ENCODE measurements at regions not wholly inside any gene's neighbourhood (a gene's known extent, or its start where the extent isn't known, plus 50 kb on each side); places are given as distances from the start of the nearest gene placed in this dataset.

DNA sequence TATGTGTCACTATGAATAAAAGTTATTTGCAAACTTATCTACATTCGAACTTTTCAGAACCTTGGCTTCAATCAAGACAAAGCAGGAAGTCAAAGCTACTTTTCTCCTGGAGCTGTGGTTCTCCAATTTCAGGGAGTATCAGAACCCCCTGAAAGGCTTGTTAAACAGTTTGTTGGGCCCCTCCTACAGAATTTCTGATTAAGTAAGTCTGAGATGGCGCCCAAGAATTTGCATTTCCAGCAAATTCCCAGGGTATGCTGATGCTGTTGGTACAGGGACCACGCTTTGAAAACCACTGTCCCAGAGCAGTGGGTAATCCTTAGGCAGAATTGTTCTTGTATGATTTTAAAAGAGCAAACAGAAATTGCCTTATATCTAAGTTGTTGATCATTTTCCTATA lies 189.9 kb upstream of the KCNG1 start:
- 60 to 64% (median 62%) methylated on average over 3 of the region's 3 CpGs for WGBS, 3 donors
- intact Hi-C loops (cut with DNase I), result no loop called here
- Histone ChIP-seq H3K9me3 (no peaks in the 10 kb centered on the region), H3K4me3 (no peak overlapping the region), H3K4me1 (no peaks in the 10 kb centered on the region), H3K36me3 (ENCODE audit: insufficient read depth in 1 of 2, low read depth in 1 of 2) (no peaks in the 10 kb centered on the region), H3K27ac (no peak overlapping the region), H3K27me3 (ENCODE audit: insufficient read depth in 3 of 3, low read length in 2 of 3) (peaks cover 3 to 22% (median 3%) of the 10 kb centered on the region in 3 donors)
- no peak for DNase-seq
- TF ChIP-seq, protein P1, sequence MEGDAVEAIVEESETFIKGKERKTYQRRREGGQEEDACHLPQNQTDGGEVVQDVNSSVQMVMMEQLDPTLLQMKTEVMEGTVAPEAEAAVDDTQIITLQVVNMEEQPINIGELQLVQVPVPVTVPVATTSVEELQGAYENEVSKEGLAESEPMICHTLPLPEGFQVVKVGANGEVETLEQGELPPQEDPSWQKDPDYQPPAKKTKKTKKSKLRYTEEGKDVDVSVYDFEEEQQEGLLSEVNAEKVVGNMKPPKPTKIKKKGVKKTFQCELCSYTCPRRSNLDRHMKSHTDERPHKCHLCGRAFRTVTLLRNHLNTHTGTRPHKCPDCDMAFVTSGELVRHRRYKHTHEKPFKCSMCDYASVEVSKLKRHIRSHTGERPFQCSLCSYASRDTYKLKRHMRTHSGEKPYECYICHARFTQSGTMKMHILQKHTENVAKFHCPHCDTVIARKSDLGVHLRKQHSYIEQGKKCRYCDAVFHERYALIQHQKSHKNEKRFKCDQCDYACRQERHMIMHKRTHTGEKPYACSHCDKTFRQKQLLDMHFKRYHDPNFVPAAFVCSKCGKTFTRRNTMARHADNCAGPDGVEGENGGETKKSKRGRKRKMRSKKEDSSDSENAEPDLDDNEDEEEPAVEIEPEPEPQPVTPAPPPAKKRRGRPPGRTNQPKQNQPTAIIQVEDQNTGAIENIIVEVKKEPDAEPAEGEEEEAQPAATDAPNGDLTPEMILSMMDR (IDR thresholded peaks at IDR 0.05), result no peak
- ATAC-seq, result no peak

DNA sequence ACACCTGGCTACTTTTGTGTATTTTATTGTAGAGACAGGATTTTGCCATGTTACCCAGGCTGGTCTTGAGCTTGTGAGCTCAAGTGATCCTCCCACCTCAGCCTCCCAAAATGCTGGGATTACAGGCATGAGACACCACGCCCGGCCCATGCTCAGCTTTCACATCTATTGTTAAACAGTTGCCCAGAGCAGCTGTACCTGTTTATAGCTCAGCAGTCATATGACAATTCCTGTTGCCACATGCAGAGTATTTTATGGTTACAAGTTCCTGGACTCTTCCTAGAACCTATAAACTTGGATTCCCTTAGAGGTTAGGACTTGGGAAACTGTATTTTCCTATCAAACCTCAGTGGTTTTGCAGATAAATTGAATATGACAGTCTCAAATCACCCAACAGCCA lies 188.3 kb upstream of the KCNG1 start:
- H3K36me3 ChIP-seq (ENCODE audit: insufficient read depth in 1 of 2, low read depth in 1 of 2), result no peaks in the 10 kb centered on the region
- H3K4me1 ChIP-seq, result no peaks in the 10 kb centered on the region
- TF ChIP-seq, protein P1 (IDR thresholded peaks at IDR 0.05), result no peak
- DNase-seq, result no peak
- H3K27ac ChIP-seq, result no peak overlapping the region
- intact Hi-C loops (cut with DNase I), result no loop called here
- H3K27me3 ChIP-seq (ENCODE audit: insufficient read depth in 3 of 3, low read length in 2 of 3), result peaks cover 0 to 14% (median 3%) of the 10 kb centered on the region in 3 donors
- H3K9me3 ChIP-seq, result no peaks in the 10 kb centered on the region
- ATAC-seq, result no peak
- WGBS, 3 donors, result 62 to 69% (median 66%) methylated on average over 2 of the region's 2 CpGs
- no peak overlapping the region for H3K4me3 ChIP-seq

DNA sequence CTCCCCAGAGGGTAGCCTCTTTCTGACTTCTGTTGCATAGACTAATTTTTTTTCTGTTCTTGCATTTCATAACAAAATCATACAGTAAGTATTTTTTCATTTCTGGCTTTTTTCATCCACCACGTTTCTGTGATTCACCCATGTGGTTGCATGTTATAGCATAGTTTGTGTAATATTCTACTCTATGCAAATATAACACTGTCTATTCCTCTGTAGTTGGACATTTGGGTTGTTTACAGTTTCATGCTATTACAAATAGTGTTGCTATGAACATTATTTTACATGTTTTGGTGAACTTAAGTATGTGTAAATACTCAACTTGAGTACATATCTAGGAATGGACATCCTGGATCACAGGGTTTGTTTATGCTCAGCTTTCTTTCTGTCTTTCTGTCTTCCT lies 187.2 kb upstream of the KCNG1 start:
- Histone ChIP-seq H3K4me3 (no peak overlapping the region), H3K9me3 (no peaks in the 10 kb centered on the region), H3K27ac (no peak overlapping the region), H3K27me3 (ENCODE audit: insufficient read depth in 3 of 3, low read length in 2 of 3) (peaks cover 0 to 14% (median 3%) of the 10 kb centered on the region in 3 donors), H3K36me3 (ENCODE audit: insufficient read depth in 1 of 2, low read depth in 1 of 2) (no peaks in the 10 kb centered on the region), H3K4me1 (no peaks in the 10 kb centered on the region)
- intact Hi-C loops (cut with DNase I), result no loop called here
- TF ChIP-seq, protein P1 (IDR thresholded peaks at IDR 0.05), result no peak
- ATAC-seq (no peak), DNase-seq (no peak)
- 42 to 52% (median 43%) methylated on average over 1 of the region's 1 CpG for WGBS, 3 donors

DNA sequence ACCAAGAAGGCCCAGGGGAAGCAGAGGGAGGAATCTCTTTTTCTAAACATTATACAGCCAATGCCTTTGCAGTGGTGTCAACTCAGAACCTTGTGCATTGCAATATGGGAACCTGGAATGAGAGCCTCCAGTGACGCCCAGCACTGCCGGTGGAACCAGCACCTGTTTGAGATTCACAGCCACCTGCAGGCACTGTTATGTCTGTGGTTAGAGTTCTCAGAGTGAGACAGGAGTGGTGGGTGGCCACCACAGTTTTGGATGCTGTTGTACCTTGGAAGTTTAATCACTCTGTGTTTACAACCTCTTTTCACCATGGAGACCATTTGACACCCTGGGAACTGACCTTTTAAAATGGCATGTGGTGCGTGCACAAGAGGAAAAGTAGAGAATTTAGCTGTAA lies 185.3 kb upstream of the KCNG1 start:
- DNase-seq, result no peak

More for the DNA sequence above, 185.3 kb upstream of the KCNG1 start:
- 33 to 42% (median 38%) methylated on average over 3 of the region's 3 CpGs for WGBS, 3 donors
- H3K27me3 ChIP-seq (ENCODE audit: insufficient read depth in 3 of 3, low read length in 2 of 3), result peaks cover 0 to 14% (median 0%) of the 10 kb centered on the region in 3 donors
- no peaks in the 10 kb centered on the region for H3K4me1 ChIP-seq
- H3K4me3 ChIP-seq, result no peak overlapping the region
- no peak for ATAC-seq
- intact Hi-C loops (cut with DNase I), result no loop called here
- no peaks in the 10 kb centered on the region for H3K9me3 ChIP-seq
- no peak overlapping the region for H3K27ac ChIP-seq
- no peaks in the 10 kb centered on the region for H3K36me3 ChIP-seq (ENCODE audit: insufficient read depth in 1 of 2, low read depth in 1 of 2)
- TF ChIP-seq, protein P1 (IDR thresholded peaks at IDR 0.05), result no peak
